Retinal pigment epithelial cell (primary cell): ENCODE measurements at regions not wholly inside any gene's neighbourhood (a gene's known extent, or its start where the extent isn't known, plus 50 kb on each side); places are given as distances from the start of the nearest gene placed in this dataset.

Experiments used
- DNase-seq: peaks from one replicate; pipeline ENCODE4 v3.0.0-alpha.2; 2010; ENCODE audit warnings: low read depth
- H3K4me3 ChIP-seq: 2 replicates; pipeline ENCODE4 v1.5.1; 2011; ENCODE audit warnings: mild to moderate bottlenecking, low read length, control low read depth, moderate library complexity
- TF ChIP-seq, protein P1 (sequence below): conservative IDR thresholded peaks from 2 replicates; pipeline ENCODE4 v1.5.1; 2011; ENCODE audit warnings: low read depth, low read length, control low read depth, inconsistent platforms

DNA sequence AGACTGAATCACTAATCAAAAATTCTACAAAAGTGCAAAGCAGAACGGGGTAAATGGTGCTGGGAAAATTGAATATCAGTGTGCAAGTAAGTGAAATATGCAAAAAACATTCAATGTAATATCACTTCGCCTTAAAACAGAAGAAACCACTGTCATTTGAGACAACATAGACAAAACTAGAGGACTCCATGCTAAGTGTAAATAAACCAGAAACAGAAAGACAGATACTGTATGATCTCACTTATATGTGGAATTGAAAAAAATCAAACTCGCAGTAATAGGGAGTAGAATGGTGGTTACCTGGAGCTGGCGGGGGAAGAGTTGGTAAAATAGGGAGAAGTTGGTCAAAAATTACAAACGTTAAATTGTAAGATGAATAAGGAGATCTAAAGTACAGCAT, 1420.0 kb upstream of the CDH2 start:
- TF ChIP-seq, protein P1, sequence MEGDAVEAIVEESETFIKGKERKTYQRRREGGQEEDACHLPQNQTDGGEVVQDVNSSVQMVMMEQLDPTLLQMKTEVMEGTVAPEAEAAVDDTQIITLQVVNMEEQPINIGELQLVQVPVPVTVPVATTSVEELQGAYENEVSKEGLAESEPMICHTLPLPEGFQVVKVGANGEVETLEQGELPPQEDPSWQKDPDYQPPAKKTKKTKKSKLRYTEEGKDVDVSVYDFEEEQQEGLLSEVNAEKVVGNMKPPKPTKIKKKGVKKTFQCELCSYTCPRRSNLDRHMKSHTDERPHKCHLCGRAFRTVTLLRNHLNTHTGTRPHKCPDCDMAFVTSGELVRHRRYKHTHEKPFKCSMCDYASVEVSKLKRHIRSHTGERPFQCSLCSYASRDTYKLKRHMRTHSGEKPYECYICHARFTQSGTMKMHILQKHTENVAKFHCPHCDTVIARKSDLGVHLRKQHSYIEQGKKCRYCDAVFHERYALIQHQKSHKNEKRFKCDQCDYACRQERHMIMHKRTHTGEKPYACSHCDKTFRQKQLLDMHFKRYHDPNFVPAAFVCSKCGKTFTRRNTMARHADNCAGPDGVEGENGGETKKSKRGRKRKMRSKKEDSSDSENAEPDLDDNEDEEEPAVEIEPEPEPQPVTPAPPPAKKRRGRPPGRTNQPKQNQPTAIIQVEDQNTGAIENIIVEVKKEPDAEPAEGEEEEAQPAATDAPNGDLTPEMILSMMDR, result no peak
- H3K4me3 ChIP-seq, result no peak overlapping the region
- DNase-seq, result no peak

DNA sequence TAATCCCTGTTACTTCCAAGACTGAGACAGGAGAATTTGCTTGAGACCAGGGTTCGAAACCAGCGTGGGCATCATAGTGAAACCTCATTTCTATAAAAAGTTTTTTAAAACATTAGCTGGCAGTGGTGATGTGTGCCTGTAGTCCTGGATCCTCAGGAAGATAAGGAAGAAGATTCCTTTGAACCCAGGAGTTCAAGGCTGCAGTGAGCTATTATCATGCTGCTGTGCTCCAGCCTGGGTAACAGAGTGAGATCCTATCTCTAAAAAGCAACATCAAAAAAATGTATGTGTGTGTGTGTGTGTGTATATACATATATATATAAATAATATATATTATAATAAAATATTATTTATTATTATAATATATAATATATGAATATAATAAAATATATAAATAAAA, 1417.6 kb upstream of the CDH2 start:
- H3K4me3 ChIP-seq, result no peak overlapping the region
- TF ChIP-seq, protein P1, result no peak
- no peak for DNase-seq

DNA sequence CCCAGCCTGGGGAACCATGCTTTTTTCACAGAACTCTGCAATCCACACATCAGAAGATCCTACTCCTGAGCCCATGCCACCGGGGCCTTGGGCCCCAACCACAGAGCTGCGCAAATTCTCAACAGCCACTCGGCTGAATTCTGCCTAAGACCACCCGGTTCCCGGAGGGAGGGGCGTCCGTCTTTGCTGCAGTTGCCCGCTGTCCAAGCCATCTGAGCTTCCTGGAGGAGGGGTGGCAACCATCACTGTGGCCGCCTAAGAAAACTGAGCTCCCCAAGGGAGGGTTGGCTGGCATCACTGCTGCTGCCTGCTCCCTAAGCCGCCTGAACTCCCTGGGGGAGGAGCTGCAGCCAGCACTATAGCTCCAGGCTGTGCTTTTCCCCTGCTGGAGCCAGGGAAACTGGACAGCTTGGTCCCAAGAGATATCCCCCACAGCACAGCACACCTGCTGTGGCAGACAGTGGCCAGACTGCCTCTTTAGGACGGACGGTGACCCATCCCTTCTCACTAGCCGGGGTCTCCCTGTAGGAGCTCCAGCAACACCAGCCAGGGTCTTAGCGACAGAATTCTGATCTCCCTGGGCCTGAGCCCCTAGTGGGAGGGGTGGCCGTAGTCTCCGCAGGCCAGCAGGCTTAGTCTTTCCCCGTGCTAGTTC, 1411.6 kb upstream of the CDH2 start:
- H3K4me3 ChIP-seq, result no peak overlapping the region
- TF ChIP-seq, protein P1, result no peak
- no peak for DNase-seq

DNA sequence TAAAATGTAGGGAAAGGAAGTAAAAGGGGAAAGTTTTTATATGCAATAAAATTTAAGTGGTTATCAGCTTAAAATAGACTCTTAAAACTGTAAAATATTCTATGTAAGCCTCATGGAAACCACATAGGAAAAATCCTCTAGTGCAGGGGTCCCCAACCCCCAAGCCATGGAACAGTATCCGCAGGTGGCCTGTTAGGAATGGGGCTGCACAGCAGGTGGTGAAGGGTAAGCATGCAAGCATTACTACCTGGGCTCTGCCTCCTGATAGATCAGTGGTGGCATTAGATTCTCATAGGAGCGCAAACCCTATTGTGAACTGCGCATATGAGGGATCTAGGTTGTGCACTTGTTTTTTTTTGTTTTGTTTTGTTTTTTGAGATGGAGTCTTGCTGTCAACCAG, 1409.3 kb upstream of the CDH2 start:
- H3K4me3 ChIP-seq, result no peak overlapping the region
- TF ChIP-seq, protein P1, result no peak
- no peak for DNase-seq

DNA sequence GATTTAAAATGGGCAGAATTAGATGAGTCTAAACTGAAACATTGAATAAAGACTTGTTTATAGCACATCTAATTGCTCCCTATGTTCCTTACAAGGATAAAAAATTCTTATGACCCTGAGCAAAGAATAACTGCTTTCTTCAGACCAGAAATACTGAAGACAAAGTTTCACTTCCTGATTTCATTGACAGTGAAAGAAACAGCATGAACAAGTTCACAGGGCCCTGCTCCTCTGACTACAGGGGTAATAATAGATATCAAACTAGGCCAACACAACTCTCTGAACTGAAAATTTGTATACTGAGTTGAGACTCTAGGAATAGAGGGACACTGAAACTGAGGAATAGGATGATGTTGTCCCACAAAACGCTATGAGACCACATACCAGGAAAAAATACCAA, 1383.3 kb upstream of the CDH2 start:
- no peak overlapping the region for H3K4me3 ChIP-seq
- TF ChIP-seq, protein P1, result no peak
- DNase-seq, result no peak

DNA sequence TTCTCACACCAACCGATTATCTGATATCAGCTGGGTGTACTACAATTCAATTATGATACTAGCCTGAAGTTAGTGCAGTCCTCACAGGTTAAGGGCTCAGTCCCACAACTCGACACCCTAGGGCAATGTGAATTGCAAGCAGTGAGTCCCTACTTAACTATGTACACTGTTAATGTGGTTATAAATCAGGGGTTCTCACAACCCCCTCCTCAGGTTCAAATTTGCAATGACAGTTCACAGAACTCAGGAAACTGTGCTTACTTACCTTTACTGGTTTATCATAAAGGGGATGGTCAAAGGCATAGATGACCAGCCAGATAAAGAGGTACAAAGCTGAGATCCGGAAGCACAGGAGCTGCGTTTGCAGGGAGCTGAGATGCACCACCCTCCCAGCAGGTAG, 1379.1 kb upstream of the CDH2 start:
- no peak overlapping the region for H3K4me3 ChIP-seq
- TF ChIP-seq, protein P1, result no peak
- DNase-seq, result no peak

DNA sequence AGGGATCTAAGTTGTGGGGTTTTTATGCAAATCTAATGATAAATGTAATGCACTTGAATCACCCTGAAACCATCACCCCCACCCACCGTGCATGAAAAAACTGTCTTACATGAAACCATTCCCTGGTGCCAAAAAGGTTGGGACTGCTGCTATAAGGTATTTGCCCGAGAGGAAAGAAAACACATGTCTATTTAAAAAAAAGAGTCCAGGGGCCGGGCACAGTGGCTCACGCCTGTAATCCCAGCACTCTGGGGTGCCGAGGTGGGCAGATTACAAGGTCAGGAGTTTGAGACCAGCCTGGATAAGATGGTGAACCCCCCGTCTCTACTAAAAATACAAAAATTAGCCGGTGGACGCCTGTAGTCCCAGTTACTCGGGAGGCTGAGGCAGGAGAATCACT, 1372.8 kb upstream of the CDH2 start:
- no peak for DNase-seq
- no peak overlapping the region for H3K4me3 ChIP-seq
- TF ChIP-seq, protein P1, result no peak
